Breast epithelium (tissue), 4 donors: ENCODE measurements at regions not wholly inside any gene's neighbourhood (a gene's known extent, or its start where the extent isn't known, plus 50 kb on each side); places are given as distances from the start of the nearest gene placed in this dataset.

ENCODE experiments used
- DNase-seq, 2 donors: peaks; one replicate each; pipeline ENCODE4 v3.0.0-alpha.2; 2019; ENCODE audit warnings: low spot score in 2 of 2
- H3K27ac ChIP-seq, 2 donors: fragments of 200-600 bp; sonication (generic) in 1 of 2; one replicate each; pipeline ENCODE4 v1.5.1; 2016 to 2019; ENCODE audit warnings: mild to moderate bottlenecking in 1 of 2
- H3K27me3 ChIP-seq, 2 donors: fragments of 200-600 bp; sonication (generic) in 1 of 2; one replicate each; pipeline versions ENCODE4 v1.5.1 to v1.6.0; 2017 to 2019; ENCODE audit warnings: control low read depth in 1 of 2, mild to moderate bottlenecking in 1 of 2
- H3K36me3 ChIP-seq: fragments of 200-600 bp; one replicate; pipeline ENCODE4 v1.5.1; 2019
- H3K4me1 ChIP-seq, 2 donors: fragments of 200-600 bp; sonication (generic); one replicate each; pipeline ENCODE4 v1.5.1; 2016 to 2019; ENCODE audit warnings: control low read depth in 1 of 2
- H3K4me3 ChIP-seq, 3 donors: fragments of 200-600 bp; sonication (generic); 1 replicate in 2 of 3; 2 replicates in 1 of 3; pipeline ENCODE4 v1.5.1; 2016 to 2019; ENCODE audit warnings: mild to moderate bottlenecking in 3 of 3, moderate library complexity in 2 of 3
- H3K9me3 ChIP-seq, 2 donors: fragments of 200-600 bp; sonication (generic) in 1 of 2; one replicate each; pipeline ENCODE4 v1.5.1; 2016 to 2019; ENCODE audit warnings: control low read depth in 1 of 2
- CTCF ChIP-seq, 3 donors: fragments of 450-650 bp; IDR thresholded peaks; one replicate each; pipeline ENCODE4 v1.5.1; 2016 to 2017; ENCODE audit warnings: antibody characterized with exemption in 3 of 3, mild to moderate bottlenecking in 3 of 3, moderate library complexity in 3 of 3
- POLR2A ChIP-seq: fragments of 450-650 bp; IDR thresholded peaks from one replicate; pipeline ENCODE4 v1.6.1; 2016; ENCODE audit warnings: antibody characterized with exemption, mild to moderate bottlenecking, moderate library complexity
- POLR2AphosphoS5 ChIP-seq, 3 donors: sonication (generic); formaldehyde crosslinking; IDR thresholded peaks; one replicate each; pipeline ENCODE4 v1.6.1; 2017; ENCODE audit warnings: antibody characterized with exemption in 3 of 3
- intact Hi-C: fragments of 100-400 bp; cut with DNase I; formaldehyde crosslinking; loops from one replicate; pipeline ENCODE4 v1.15.1; 2023; ENCODE audit warnings: low total_unique reads

DNA sequence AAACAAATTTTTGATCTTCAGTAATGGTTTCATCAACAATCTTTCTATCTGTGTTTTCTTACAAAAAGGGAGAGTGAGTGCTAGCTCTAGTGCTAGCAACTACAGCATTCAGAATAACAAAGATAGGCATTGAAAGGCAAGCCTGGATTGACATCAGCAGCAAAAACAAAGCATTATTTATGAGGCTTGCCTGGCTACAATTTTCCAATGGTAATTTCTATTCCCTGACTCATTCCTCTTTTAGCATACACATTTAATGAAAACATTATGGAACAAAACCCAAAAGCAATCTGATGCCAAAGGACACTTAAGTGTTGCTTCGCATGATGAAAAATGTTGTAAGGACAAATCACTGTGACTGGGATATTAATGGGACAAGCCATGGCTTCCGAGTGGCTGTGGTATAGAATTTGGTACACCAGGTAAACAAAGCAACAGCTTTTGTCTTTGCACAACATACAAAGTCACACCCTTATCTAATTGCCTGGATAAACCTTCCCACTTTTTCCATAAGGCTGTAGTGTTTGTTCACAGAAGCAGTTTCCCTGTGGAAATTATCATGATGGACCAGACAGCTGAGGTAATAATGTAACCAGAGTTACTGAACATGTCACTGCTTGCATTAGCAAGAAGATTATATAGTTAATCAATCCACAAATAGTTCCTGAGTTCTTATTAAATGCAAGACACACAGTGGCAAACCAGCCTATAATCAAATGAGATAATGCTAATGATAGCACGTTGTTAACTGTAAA, 179.8 kb upstream of the EDIL3 start:
- no peaks in the 10 kb centered on the region for H3K27me3 ChIP-seq
- no peaks in the 10 kb centered on the region for H3K36me3 ChIP-seq
- intact Hi-C loops = no loop called here
- no peak overlapping the region for H3K4me3 ChIP-seq
- no peak overlapping the region for H3K27ac ChIP-seq
- H3K9me3 ChIP-seq = no peaks in the 10 kb centered on the region
- TF ChIP-seq POLR2AphosphoS5 (IDR thresholded peaks at IDR 0.05) (no peak), POLR2A (no peak), CTCF (IDR thresholded peaks at IDR 0.05) (no peak)
- no peak for DNase-seq
- no peaks in the 10 kb centered on the region for H3K4me1 ChIP-seq

- Histone ChIP-seq H3K4me1 (no peaks in the 10 kb centered on the region), H3K27ac (no peak overlapping the region), H3K36me3 (no peaks in the 10 kb centered on the region), H3K27me3 (no peaks in the 10 kb centered on the region), H3K4me3 (no peak overlapping the region), H3K9me3 (no peaks in the 10 kb centered on the region)
- DNase-seq = no peak
- intact Hi-C loops = no loop called here
- TF ChIP-seq CTCF (IDR thresholded peaks at IDR 0.05) (no peak), POLR2A (no peak), POLR2AphosphoS5 (IDR thresholded peaks at IDR 0.05) (no peak)
These were observed 165.5 kb upstream of the EDIL3 start for GRCh38 chr5:84550222-84550621.

- H3K4me1 ChIP-seq = no peaks in the 10 kb centered on the region
- no peaks in the 10 kb centered on the region for H3K36me3 ChIP-seq
- DNase-seq = no peak
- H3K4me3 ChIP-seq = no peak overlapping the region
- no peaks in the 10 kb centered on the region for H3K9me3 ChIP-seq
- no peaks in the 10 kb centered on the region for H3K27me3 ChIP-seq
- intact Hi-C loops = loop anchor here (5.0 kb wide), 1 partner anchor 1423 kb away; no protein-coding TSS in a partner anchor
- no peak overlapping the region for H3K27ac ChIP-seq
- TF ChIP-seq POLR2AphosphoS5 (IDR thresholded peaks at IDR 0.05) (no peak), CTCF (IDR thresholded peaks at IDR 0.05) (no peak), POLR2A (no peak)
These were observed 164.4 kb upstream of the EDIL3 start for GRCh38 chr5:84549054-84549453.

GRCh38 chr5:84546686-84547085, 162.0 kb upstream of the EDIL3 start:
- Histone ChIP-seq H3K9me3 (peaks cover 0 to 3% of the 10 kb centered on the region in 2 donors), H3K4me3 (no peak overlapping the region), H3K4me1 (no peaks in the 10 kb centered on the region), H3K27me3 (no peaks in the 10 kb centered on the region), H3K36me3 (no peaks in the 10 kb centered on the region), H3K27ac (no peak overlapping the region)
- intact Hi-C loops = loop anchor here (5.0 kb wide), 1 partner anchor 1426 kb away; no protein-coding TSS in a partner anchor
- DNase-seq = no peak
- no peak for TF ChIP-seq CTCF (IDR thresholded peaks at IDR 0.05)
- TF ChIP-seq POLR2A = no peak
- no peak for TF ChIP-seq POLR2AphosphoS5 (IDR thresholded peaks at IDR 0.05)

DNA sequence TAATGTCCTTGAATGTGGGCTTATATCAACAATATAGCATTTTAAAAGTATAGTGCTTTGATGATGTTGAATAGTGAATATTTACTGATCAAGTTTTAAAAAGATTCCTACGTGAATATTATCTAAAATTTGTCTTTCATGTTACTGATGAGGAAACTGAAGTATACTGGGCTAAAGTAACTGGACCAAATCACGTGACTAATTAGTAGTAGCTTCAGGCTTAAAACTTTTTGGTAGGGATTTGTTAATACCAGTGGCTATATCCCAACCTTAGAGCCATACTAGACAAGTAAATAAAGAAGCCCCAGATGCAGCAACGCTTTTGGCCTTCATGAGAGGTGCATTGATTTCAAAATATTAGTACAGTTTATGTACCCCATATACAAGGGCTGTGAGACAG, 152.1 kb upstream of the EDIL3 start:
- intact Hi-C loops = no loop called here

More for the DNA sequence above, 152.1 kb upstream of the EDIL3 start:
- Histone ChIP-seq H3K27me3 (no peaks in the 10 kb centered on the region), H3K4me1 (no peaks in the 10 kb centered on the region), H3K27ac (no peak overlapping the region), H3K9me3 (peaks cover 0 to 18% of the 10 kb centered on the region in 2 donors), H3K36me3 (no peaks in the 10 kb centered on the region), H3K4me3 (no peak overlapping the region)
- TF ChIP-seq POLR2AphosphoS5 (IDR thresholded peaks at IDR 0.05) = no peak
- no peak for TF ChIP-seq CTCF (IDR thresholded peaks at IDR 0.05)
- no peak for TF ChIP-seq POLR2A
- no peak for DNase-seq
